Putamen (tissue), 1 donor: ENCODE measurements at regions not wholly inside any gene's neighbourhood (a gene's known extent, or its start where the extent isn't known, plus 50 kb on each side); places are given as distances from the start of the nearest gene placed in this dataset.
A peak's percentile ranks its signal among the peaks of the same experiment; 100 is the strongest.

Source experiments
- DNase-seq: peaks from one replicate; pipeline ENCODE4 v3.0.0-alpha.2; 2016; ENCODE audit warnings: low spot score

DNA sequence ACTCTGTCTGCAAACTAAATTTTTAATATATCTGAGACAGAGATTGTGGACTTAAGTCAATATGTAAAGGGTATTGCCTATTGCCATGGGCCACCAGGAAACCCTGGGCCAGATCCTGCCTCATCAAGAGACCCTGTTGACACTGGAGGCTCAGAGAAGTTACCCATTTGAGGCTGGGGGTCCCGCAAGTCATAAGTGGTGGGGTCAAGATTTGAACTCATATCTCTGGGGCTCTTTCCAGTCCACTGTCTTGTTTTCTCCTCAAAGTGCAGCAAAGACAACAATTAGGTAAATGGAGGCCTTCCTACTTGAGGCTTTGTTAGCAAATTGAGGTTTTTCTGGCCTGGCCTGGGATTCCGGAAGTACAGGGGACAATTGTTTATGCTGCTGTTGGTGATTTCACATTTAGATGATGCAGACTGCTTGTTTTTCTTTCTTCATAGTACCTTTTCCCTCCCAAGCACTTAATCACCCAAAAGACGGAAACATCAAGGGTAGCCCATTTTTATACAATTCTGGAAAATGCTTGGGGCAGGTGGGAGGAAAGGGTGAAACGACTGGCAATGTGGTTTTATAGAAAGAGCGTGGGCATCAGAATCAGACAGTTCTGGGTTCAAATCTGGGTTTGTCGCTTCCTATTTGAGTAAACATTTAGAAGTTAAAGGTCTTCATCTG is 160.0 kb downstream of the SMIM20 start:
- no peak for DNase-seq

DNA sequence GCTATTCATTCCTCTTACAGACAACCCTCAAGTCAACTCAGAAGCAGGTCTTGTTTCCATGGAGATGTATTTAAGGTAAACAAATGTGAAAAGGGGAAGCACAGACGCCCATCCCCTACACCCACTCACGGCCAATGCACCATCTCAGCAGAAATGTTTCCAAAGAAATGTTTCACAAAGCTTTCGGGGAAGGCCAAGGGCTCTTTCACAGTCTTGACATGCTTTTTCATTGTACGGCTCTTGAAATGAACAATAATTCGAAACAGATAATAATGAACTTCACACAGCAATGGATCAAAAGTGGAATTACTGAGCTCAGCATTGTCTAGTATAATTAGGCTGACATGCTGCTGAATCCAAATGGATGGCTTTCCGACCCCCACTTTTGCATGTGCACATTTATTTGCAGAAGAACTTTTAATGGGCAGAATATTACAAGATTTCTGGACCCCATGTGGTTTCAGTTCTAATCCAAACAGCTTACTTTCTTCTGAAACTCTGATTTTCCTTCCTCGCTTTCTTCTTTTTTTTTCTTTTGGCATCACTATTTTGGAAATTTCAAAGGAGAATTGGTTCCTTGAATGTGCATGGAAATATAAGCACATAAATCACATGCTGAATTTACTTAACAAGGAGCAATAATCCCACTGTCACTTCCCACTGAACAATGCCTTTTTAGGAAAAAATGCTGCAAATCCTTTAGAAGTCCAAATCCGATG is 160.9 kb downstream of the SMIM20 start:
- peak; percentile 13 for DNase-seq

DNA sequence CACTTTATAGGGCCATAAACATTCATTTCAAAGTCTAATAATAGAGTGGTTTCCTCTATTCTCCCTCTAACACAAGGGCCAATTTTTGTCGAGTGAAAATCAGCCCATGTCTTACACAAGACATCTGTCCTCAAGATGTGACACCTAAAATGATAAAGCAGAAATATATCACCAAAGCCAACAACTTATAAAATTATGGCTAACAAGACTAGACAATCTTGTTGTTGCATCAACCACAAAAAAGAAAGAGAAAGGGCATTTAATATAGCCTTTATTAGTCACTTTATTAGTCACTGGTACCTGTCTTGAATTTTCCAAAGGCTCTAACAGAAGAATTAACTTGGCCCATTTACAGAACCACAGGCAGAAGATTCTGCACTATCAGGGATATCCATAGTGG is 161.6 kb downstream of the SMIM20 start:
- DNase-seq = no peak

DNA sequence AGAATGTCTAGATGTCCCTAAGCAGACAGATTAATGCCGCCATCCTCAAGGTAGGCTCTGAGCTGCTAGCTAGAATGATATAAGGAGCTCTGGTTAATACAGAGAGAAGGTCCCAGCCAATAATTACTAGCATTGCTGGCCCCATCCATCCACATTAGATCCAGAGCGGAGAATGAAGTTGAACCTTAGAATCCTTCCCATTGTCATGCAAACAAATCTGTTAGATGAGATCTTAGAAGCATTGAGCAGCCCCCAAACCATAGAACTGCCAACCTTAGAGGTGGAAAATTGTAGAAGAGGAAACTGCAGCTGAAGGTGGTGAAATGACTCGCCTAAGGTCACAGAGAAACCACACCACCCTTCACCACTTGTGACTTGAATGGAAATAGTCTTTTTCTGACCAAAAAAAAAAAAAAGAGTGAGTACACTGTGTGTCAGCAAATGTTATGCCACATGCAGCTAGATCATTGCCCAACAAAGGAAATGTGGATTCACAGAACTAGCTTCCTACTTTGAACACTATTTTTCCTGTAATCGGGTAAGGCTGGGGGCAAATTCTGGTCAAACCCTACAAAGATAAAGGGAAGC is 162.1 kb downstream of the SMIM20 start:
- DNase-seq = no peak

DNA sequence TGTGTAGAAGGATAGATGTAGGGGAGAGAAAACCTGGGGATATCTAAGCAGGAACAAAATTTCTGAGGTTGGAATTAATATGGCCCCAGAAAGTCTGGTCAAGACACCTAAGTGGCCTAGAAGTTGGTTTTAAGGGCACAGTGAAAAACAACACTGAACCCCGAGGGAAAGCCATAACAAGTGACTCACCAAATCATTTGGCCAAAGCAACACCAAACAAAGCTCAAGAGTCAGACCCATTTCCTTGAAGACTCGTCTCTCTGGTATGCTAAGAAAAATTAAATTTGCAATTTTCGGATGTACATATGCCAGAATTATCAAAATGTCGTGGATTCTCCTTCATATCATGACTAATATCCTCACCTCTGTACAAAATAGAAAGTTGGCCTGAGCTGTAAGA is 162.9 kb downstream of the SMIM20 start:
- no peak for DNase-seq

DNA sequence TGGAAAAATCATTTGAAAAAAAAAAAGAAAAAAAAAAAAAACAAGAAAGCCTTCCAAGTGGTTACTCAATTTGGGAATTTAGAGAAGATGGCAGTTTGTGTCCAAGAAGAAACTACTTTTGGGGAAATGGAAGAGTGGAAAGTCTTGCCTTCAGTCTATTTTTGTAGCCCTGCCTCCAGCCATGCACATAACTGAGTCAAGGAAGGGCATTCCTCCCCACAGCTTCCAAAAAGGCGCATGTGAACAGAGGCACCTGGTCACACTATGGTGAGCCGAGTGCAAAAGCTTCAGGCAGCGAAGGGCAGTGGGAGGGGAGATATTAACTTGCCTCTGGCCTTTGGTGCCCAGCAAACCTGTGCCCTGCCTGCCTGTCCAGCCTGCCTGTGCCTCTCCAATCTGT is 163.7 kb downstream of the SMIM20 start:
- no peak for DNase-seq

DNA sequence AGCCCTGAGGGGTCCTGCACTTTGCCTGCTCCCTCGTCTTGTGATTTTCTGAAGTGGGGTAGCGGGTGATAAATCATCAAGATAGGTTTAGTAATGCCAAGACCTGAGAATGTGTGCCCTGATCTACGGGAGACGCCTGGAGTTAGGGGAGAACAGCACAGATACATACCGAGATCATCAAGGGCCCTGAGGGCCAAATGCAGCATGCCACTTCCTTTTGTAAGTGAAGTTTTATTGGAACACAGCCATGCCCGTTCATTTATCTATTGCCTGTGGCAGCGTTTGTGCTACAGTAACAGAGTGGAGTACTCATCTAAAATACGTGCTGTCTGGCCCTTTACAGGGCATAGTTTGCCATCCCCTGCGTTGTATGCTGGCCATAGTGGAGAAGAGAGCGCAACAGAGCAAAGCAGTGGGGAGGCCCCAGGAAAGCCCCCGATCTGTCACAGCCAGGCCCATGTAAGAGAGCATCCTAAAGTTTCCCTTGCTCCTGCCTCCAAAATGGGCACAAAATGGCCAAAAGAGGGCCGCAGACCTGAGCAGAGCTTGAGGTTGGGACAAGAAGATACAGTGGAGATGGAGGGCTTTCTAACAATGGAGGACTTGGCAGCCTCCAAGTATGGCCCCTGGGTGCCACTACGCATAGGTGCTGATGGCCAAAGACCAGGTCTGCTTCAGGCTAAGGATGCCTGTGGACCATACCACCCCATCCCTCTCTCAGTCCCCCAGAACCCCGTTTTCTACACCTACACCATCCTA is 167.0 kb downstream of the SMIM20 start:
- DNase-seq = no peak

DNA sequence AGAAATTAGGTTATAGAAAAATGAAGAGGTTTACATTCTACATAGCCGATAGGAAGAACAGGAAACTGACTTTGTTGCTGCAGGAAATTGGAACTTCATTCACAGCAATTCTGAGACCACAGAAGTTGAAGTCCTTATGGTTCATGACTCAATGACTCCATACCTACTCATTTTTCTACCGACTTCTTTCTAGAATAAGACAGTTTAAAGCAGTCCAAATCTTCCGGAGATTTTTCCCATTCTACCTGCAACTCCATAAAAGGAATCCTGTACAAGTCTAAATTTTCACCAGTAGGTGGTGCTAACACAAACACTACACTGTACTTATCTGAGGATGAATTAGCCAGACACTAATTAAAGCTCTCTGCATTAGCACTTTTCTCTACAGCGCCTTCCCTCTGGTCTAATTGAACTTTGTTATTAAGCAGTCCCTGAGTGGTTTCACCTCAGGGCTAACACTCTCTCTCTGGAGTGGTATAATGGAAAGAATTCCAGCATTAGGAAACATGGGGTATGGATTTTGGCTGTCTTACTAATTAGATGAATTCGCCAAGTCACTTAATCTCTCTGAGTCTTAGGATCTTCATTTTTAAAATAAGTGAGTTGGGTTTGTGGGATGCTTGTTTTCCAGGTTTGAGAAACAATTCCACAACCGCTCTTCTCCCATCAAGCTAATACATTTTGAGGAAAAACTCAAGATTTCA is 167.9 kb downstream of the SMIM20 start:
- peak; percentile 49 for DNase-seq

DNA sequence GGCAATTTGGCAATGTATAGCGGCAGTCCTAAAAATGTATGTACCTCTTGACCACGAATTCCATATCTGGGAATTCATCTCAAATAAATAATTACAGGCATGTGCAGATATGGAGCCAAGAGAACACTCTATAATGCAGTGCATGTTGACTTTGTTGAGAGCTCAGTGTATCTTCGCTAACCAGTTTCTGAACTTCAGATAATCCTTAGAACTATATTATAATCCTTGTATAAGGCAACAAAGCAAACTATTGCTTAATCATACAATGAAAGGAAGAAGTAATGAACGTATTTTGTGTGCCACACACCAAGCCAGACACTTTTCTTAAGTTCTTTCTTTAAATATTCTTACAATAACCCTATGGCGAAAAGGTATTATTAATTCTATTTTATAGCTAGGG is 168.5 kb downstream of the SMIM20 start:
- no peak for DNase-seq

DNA sequence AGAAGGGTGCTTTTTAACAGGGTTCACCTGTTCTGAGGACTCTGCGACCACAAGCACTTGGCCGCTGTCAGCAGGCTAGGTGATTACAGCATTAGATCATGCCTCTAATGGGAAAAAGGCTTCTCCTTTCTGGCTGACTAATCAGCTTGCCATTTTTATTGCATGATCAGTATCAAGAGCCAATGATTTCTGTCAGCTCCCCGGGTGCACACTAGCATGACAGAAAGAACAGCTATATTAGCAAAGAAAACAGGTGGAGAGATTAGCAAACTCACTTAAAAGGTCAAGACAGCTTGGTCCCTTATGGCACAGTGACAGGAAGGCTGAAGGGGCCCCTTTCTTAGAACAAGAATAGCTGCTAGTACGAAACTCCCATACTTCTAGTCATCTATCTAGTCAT is 170.0 kb downstream of the SMIM20 start:
- DNase-seq = no peak

DNA sequence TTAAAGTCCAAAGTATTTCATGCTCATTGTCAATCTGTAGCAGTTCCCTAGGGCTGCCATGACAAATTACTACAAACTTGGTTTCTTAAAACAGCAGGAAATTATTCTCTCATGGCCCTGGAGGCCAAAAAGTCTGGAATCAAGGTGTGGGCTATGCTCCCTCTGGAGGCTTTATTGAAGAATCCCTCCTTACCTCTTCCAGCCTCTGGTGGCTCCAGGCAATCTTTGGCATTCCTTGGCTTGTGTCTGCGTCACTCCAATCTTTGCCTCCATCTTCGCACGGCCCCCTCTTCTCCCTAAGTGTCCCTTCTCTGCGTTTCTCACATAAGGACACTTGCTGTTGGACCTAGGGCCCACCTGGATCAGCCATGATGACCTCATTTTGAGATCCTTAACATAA is 170.4 kb downstream of the SMIM20 start:
- DNase-seq = no peak

DNA sequence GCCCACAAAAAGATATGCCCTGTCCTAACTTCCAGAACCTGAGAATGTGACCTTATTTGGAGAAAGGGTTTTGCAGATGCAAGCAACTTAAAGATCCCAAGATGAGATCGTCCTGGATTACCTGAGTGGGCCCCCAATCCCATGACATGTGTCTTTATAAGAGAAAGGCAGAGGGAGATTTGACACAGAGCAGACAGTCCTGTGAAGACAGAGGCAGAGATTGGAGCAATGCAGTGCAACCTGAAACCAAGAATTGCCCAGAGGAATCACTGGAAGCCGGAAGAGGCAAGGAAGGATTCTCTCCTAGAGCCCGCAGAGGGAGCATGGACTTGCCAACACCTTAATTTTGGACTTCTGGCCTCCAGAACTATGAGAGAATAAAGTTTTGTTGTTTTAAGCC is 171.5 kb downstream of the SMIM20 start:
- no peak for DNase-seq

DNA sequence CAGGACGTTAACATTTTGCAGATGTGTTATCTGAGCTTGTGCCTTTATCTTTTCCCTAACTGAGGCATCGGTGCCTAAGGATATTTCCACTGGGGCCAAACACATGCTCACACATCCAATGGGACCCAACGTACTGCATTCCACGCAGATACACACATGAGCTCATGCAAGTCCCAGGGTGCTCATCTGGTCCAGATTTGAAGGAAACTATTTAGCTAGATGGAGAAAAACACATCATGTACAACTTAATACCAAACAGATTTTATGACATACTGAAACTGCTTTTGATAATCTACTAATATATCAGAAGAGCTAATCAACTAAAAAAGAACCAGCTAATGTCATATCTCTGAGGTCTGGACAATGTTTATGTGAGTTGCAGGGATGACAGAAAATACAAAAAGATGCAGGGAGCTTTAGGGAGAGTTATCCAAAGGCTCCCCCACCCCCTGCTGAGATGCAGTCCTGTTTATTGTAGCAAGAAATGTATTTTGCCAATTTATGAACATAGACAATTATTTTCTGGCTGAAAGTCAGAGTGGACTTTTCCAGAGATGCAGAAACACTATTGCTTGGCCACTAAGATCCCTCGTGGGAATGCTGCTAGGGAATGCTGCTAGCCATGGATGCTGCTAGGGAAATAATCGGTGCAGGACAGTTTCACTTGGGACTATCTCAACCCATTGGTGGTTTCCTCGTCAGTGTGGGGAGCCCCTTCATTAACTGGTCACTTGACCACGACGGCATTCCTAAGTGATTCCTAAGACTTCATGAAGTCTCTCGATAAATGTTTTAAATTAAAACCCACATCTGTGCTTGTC is 172.8 kb downstream of the SMIM20 start:
- DNase-seq = no peak

DNA sequence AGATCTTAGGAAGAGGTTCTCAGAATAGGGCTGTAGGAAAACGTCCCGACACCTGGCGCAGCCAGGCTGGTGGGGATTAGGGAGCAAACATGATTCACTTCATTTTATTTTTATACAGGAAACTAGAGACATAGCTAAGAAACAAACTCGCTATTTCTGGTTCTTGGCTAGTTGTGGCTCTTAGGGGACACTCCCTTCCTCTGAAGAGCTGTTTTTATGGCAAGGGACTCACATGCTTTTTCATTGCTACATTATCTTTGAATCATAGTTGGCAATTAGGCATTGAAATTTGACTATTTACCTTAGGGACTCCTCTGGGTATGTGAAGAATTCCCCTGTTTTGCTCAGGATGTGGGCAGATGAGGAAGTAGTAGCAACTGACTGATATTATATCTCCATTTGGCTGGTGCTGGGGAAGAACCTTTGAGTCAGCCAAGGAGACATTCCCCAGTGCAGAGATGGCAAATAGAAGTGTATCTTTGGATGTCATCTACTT is 174.5 kb downstream of the SMIM20 start:
- no peak for DNase-seq

DNA sequence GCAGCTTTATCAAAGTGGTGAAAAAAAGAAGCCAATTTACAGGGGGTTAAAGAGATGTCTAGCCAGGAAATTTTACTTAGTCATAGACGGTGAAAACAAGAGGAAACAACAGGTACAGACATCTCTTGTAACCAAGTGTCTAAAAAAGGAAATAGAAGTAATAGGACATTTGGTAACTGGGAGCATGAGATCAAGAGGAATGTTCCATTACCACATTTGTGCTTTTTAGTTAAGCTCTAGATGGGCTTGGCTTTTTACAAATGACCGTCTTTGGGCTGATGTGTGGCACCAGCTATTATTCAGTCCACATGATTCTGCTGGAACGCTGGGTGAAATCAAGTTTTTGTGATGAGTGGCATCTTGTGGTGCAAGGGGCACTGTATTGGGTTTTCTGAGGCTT is 179.5 kb downstream of the SMIM20 start:
- no peak for DNase-seq

DNA sequence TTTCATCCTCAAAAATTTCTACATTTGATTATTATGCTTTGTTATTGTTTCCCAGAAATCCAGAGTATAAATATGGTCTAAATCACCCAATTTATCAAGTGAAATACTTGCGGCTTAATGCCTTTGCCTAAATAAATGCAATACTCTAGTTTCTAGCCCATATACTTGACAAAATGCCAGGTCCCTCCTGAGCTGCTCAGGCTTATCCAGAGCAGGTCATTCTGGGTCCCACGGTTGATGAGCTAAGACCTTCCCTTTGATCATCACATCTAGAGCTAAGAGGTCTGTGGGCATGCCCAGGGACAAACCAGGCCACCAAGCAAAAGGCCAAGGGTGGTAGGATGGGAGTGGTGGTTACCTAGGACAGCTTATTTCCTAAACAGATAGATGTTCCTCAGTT is 180.1 kb downstream of the SMIM20 start:
- DNase-seq = no peak

DNA sequence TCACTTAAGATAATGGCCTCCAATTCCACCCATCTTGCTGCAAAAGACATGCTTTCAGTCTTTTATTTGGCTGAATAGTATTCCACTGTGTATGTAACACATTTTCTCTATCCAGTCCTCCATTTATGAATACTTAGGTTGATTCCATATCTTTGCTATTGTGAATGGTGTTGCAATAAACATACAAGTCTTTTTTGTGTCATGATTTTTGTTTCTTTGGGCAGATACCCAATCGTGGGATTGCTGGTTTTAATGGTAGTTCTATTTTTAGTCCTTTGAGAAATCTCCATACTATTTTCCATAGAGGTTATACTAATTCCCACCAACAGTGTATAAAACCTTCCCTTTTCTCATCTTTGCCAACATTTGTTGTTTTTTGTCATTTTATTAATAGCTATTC is 180.9 kb downstream of the SMIM20 start:
- DNase-seq = no peak

DNA sequence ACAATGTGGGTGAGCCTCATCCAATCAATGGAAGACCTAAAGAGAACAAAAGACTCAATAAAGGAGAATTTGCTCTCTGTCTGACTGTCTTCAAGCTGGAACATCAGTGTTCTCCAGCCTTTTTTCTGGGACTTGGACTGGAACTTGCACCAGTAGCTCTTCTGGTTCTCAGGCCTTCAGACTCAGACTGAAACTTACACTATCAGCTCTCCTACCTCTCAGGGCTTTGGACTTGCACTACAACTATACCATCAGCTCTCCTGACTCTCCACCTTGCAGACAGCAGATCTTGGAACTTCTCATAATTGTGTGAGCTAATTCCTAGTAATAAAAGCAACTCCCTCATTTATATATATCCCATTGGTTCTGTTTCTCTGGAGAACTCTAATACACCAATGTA is 185.9 kb downstream of the SMIM20 start:
- DNase-seq = no peak

DNA sequence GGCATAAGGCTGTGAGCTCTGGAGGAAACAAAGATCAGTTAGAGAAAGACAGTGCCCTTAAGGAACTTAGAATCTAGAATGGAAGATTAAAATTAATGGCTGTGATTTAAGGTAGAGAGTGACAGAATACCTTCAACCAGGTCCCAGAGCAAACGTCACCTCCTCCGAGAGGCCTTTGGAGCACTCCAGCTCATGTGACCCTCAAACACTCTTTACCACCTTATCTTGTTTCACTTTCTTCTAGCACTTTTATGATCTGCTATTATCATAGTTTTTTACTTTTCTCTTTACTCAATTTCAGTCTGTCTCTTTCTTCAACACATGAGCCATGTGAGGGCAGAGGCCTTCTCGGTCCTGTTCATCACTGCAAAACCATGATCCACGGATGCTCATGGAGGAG is 187.0 kb downstream of the SMIM20 start:
- DNase-seq = no peak

DNA sequence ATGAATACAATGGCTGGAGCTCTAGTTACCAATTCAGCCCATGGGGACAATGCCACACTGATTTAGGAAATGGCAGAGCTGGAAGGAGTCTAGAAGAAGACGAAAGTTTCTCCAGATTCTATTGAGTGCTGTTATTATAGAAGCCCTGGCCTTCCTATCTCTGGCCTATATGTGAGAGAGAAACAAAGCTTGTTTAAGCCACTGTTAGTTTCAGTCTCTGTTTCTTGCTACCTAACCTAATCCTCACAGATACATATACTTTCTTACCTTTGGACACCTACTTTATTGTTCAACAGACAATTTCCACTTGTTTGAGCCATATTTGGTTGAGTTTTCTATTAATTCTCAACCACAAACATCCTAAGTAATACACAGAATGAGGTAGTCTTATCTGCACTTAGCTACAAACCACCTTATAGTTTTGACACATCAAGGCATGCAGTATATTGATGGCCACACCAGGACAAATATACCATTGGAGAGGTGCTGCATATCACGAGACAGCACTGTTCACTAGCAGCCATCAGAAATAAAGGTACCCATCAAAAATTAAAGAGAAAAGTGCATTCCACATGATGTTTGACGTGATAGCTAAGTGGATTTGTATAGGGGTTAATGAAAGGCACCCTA is 190.2 kb downstream of the SMIM20 start:
- no peak for DNase-seq

DNA sequence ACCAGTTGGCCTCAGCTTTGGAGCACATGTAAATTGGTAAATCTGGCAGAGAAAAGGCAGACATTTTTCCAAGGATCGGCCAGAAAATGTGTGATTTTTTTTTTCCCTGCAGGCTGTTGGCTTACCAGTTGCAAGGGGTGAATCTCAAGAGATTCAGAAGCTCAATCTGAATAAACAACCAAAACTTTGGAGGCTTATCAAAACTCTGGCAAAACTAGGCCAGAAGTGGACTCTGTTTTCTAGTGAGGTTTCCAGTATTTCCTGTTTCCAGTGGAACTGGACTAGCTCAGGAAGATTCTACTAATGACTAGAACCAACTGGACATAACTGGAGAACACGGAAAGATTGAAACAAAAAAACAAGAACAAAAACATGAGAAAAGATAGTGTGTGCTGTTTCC is 191.3 kb downstream of the SMIM20 start:
- DNase-seq = no peak
